Stimulated activated memory B cell treated with anti-CD40 and anti-IgM and Interleukin-4, amounts not matched to agents 10 μg/mL and 1 μg/mL and 100 μg/mL, for 72 hours (primary cell): ENCODE measurements at regions not wholly inside any gene's neighbourhood (a gene's known extent, or its start where the extent isn't known, plus 50 kb on each side); places are given as distances from the start of the nearest gene placed in this dataset.

Source experiments
- ATAC-seq: fragments of 150-1000 bp; cut with Tn5 transposase; 2 replicates; pipeline ENCODE4 v1.10.0; 2021
- H3K27ac Mint-ChIP-seq: one replicate; pipeline ENCODE4 v1.8.0; 2022; ENCODE audit warnings: mild to moderate bottlenecking, mixed read lengths
- H3K27me3 Mint-ChIP-seq: one replicate; pipeline ENCODE4 v1.8.0; 2022; ENCODE audit warnings: mixed read lengths
- H3K36me3 Mint-ChIP-seq: one replicate; pipeline ENCODE4 v1.8.0; 2022; ENCODE audit warnings: mixed read lengths
- H3K4me1 Mint-ChIP-seq: one replicate; pipeline ENCODE4 v1.8.0; 2022; ENCODE audit warnings: mixed read lengths
- H3K4me3 Mint-ChIP-seq: one replicate; pipeline ENCODE4 v1.8.0; 2022; ENCODE audit warnings: mild to moderate bottlenecking, moderate library complexity, mixed read lengths
- H3K9me3 Mint-ChIP-seq: one replicate; pipeline ENCODE4 v1.8.0; 2022; ENCODE audit warnings: mixed read lengths

DNA sequence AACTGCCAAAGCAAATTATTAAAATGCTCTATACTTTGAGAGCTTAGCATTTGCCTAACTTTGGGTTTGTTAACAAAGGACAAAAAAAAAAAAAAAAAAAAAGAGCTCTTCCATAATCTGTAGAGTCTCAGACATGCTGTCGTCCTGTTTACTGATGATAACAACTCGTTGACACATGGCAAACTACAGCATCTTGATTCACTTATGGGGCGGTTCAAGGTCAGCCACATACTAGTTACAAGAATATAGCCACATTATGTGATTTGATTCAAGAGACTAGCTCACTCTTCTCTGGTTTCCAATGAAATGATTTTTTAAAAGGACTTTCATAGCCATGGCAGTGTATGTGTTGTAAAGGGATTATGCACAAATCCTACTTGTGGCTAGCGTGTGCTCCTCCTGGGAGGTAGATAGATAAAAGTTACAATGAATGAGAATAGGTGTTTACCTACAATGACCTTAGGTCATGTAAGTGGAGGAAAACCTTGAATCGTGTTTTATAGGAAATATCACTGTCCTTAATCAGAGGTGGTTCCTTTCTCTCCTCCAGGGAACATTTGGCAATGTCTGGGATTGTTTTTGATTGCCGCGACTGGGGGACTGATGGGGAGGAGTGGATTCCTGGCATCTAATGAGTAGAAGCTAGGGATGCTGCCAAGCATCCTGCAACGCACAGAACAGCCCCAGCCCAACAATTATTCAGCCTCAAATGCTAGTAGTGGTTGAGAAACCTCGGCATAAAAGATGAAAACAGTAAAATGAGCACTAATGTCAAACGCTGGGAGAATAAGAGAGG lies 969.2 kb upstream of the SLC35B3 start:
- no peak overlapping the region for H3K4me3 Mint-ChIP-seq
- no peaks in the 10 kb centered on the region for H3K36me3 Mint-ChIP-seq
- peaks cover 6% of the 10 kb centered on the region for H3K9me3 Mint-ChIP-seq
- H3K4me1 Mint-ChIP-seq = no peaks in the 10 kb centered on the region
- no peaks in the 10 kb centered on the region for H3K27me3 Mint-ChIP-seq
- ATAC-seq = no peak
- no peak overlapping the region for H3K27ac Mint-ChIP-seq

DNA sequence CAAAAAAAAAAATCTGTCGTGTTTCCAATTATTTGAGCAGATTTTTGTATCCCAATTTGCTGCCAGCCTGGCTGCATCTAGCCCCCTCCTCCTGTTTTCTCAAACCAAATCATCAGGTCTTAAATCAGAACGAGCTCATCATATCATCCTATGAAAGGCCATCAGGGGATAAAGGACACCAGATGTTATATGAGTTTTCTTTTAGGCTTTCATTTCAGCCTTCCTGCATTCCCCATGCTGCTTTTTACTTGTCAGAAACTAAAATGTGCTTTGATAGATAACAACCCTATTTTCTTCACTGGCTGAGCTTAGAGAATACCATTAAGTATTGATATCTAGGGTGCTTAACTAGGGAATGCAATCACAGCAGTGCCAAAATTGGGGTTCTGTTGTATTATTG lies 968.4 kb upstream of the SLC35B3 start:
- no peak overlapping the region for H3K4me3 Mint-ChIP-seq
- no peaks in the 10 kb centered on the region for H3K4me1 Mint-ChIP-seq
- H3K9me3 Mint-ChIP-seq = peaks cover 6% of the 10 kb centered on the region
- H3K27me3 Mint-ChIP-seq = no peaks in the 10 kb centered on the region
- ATAC-seq = no peak
- no peaks in the 10 kb centered on the region for H3K36me3 Mint-ChIP-seq
- H3K27ac Mint-ChIP-seq = no peak overlapping the region

DNA sequence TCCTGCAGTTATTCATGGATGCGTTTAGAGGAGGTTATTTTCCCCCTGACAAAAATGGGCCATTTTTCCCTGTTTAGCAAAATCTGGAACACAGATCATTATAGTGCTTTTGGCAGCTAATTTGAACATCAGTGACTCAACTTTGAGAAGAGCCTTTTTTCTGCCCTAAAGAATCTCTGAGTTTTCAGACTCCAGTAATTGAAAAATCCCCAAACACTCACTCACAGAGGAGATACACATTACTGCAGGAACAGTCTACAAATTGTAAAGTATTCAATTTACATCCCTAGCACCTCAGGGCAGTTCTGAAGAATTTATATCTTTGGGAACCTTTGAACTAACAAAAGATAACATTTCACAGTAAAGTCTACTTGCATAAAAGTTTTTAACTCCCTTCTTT lies 966.6 kb upstream of the SLC35B3 start:
- no peak overlapping the region for H3K27ac Mint-ChIP-seq
- no peaks in the 10 kb centered on the region for H3K27me3 Mint-ChIP-seq
- peaks cover 4% of the 10 kb centered on the region for H3K9me3 Mint-ChIP-seq
- H3K4me3 Mint-ChIP-seq = no peak overlapping the region
- no peaks in the 10 kb centered on the region for H3K4me1 Mint-ChIP-seq
- no peak for ATAC-seq
- H3K36me3 Mint-ChIP-seq = no peaks in the 10 kb centered on the region

DNA sequence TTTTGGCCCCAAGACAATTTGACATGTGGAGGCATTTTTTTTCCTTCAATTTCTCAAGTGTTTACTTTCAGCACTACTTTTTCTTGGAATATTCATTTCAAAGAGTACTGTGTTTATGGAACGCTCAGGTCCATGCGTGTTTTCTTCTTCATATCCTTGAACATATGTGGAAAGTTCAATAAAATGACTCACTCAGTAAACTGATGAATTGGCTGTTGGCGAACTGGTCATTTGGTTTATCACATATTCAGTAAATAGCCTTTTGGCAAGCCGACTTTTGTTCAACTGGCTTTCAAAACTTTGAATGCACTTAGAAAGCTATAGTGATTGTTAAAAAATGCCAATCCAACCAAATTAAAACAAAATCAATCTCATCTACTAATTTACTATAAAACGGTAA lies 964.6 kb upstream of the SLC35B3 start:
- Mint-ChIP-seq H3K36me3 (no peaks in the 10 kb centered on the region), H3K27me3 (no peaks in the 10 kb centered on the region), H3K27ac (no peak overlapping the region), H3K4me1 (no peaks in the 10 kb centered on the region), H3K4me3 (no peak overlapping the region), H3K9me3 (no peaks in the 10 kb centered on the region)
- ATAC-seq = no peak

DNA sequence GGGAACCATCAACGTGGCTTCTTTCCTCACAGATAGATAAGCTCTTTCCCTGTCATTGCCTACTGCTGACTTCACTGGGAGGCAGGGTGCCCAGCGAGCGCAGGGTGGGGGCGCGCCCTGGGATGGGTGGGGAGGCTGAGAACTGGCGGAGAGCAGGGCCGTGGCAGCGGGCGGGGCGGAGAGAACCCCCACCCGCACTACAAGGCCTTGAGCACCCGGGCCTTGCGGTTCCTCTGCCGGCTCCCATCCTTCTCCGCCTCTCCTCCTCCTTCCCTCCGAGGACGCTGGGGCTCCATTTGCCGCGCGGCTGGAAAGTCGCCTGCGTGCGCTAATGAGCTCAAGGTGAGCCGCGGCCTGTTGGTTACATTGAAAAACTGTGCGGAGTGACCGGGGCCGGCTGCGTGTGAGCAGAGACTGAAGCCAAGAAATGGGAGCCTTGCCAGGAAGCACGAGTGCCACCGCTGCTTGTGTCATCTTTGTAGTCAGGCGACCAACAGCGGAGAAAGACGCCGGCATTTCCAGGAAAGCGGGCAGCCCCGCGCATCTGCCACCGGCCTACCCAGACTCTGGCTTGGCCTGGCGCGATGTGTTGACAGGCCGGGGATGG lies 963.5 kb upstream of the SLC35B3 start:
- no peak overlapping the region for H3K4me3 Mint-ChIP-seq
- no peak overlapping the region for H3K27ac Mint-ChIP-seq
- no peaks in the 10 kb centered on the region for H3K36me3 Mint-ChIP-seq
- H3K9me3 Mint-ChIP-seq = peaks cover 5% of the 10 kb centered on the region
- ATAC-seq = no peak
- H3K27me3 Mint-ChIP-seq = no peaks in the 10 kb centered on the region
- no peaks in the 10 kb centered on the region for H3K4me1 Mint-ChIP-seq

DNA sequence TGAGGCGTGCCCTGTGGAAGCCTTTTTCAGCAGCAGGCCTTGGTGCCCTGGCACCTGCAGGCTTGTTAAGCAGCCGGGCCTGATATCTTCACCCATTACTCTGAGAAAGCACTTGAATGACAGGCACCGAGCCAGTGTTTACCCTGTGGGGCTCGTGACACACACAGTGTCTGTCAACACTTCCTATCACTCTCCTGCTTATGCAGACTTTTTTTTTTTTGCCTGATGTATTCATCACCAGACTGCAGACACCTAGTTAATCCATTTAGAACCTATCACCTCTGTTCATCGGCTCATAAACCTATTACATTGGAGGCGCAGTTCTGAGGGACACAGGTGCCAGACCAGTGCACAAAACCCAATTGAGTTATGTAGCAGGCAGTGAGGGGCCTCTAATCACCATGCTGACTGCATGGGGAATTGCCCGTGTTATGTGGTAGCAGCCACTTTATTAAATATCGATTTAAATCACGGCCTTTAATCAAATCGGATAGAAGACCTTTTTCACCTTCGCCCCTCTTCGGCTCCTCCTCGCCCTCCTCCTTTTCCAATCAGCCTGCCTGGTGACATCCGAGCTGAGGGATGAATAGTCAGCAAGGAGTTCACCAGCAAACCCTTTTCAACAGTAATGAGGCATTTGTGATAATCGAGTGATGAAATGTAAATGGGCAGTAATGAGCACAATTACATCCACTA lies 962.9 kb upstream of the SLC35B3 start:
- Mint-ChIP-seq H3K36me3 (no peaks in the 10 kb centered on the region), H3K27ac (no peak overlapping the region), H3K9me3 (peaks cover 5% of the 10 kb centered on the region), H3K4me1 (no peaks in the 10 kb centered on the region), H3K27me3 (no peaks in the 10 kb centered on the region), H3K4me3 (no peak overlapping the region)
- no peak for ATAC-seq

DNA sequence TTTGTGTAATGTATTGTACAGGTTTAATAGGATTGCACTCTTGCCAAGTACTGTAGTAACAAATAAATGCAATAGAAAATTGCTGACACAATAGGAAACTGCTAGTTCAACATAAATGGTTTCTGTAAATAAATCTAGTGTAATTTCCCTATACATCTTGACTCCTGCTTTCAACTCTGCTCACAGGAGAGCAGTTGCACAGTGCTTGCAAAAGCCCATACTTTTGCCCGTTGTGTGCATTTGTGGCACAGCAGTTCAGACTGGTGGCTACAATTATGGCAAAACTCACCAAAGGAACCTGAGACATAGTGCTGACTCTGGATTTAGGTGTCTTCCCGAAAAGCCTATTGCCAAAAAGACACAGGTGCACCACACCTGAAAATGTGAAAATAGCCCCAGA lies 953.3 kb upstream of the SLC35B3 start:
- Mint-ChIP-seq H3K27ac (no peak overlapping the region), H3K4me1 (no peaks in the 10 kb centered on the region), H3K27me3 (no peaks in the 10 kb centered on the region), H3K4me3 (no peak overlapping the region), H3K36me3 (no peaks in the 10 kb centered on the region), H3K9me3 (peaks cover 7% of the 10 kb centered on the region)
- no peak for ATAC-seq

DNA sequence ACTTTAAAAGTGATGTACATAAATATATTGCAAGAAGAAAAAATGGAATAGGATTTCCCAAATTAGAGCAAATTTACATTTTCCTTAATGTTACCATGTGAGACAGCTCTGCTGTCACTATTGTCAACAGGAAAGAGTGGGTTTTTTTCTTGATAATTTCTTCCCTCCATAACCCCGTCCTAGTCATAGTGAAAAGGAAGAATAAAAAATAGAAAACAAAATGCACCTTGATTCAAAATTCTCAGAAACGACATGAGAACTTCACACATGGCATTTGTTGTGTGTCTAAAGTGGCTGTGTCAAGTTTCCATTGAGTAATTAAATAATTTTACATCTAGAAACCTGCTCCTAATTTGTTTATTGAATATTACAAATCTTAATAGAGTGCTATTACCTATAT lies 945.2 kb upstream of the SLC35B3 start:
- Mint-ChIP-seq H3K9me3 (peaks cover 7% of the 10 kb centered on the region), H3K27ac (no peak overlapping the region), H3K4me3 (no peak overlapping the region), H3K27me3 (no peaks in the 10 kb centered on the region), H3K4me1 (no peaks in the 10 kb centered on the region), H3K36me3 (no peaks in the 10 kb centered on the region)
- no peak for ATAC-seq

DNA sequence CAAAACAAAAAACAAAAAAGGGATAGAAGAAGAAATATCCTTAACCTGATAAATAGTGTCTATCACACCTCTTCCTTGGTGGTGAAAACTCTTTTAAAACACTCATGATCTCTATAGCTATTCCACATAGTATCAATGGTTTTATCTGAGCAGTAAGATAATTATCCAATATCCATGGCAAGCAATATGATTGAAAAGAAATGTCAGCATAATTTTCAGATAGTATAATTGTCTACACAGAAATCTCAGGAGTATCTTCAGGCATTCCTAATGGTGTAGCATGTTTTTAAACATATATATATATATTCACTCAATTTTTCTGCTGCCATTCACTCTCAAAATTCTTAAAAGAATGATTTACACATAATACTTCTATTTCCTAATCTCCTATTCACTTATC lies 938.0 kb upstream of the SLC35B3 start:
- peaks cover 3% of the 10 kb centered on the region for H3K9me3 Mint-ChIP-seq
- H3K27ac Mint-ChIP-seq = no peak overlapping the region
- H3K27me3 Mint-ChIP-seq = no peaks in the 10 kb centered on the region
- no peaks in the 10 kb centered on the region for H3K4me1 Mint-ChIP-seq
- no peak overlapping the region for H3K4me3 Mint-ChIP-seq
- no peak for ATAC-seq
- H3K36me3 Mint-ChIP-seq = no peaks in the 10 kb centered on the region

DNA sequence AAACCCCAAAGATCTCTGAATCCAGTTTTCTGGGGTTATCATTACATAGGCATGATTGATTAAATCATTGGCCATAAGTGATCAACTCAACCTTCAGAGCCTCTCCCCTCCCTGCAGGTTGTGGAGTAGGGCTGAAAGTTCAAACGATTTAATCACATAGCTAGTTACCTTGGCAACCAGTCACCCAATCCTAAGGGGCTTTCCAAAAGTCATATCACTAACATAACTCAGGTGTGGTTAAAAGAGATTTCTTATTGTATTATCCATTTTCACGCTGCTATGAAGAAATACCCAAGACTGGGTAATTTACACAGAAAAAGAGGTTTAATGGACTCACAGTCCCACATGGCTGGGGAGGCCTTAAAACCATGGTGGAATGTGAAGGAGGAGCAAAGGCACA lies 935.1 kb upstream of the SLC35B3 start:
- no peak overlapping the region for H3K27ac Mint-ChIP-seq
- no peaks in the 10 kb centered on the region for H3K27me3 Mint-ChIP-seq
- H3K9me3 Mint-ChIP-seq = peaks cover 3% of the 10 kb centered on the region
- H3K4me3 Mint-ChIP-seq = no peak overlapping the region
- ATAC-seq = no peak
- no peaks in the 10 kb centered on the region for H3K36me3 Mint-ChIP-seq
- no peaks in the 10 kb centered on the region for H3K4me1 Mint-ChIP-seq

DNA sequence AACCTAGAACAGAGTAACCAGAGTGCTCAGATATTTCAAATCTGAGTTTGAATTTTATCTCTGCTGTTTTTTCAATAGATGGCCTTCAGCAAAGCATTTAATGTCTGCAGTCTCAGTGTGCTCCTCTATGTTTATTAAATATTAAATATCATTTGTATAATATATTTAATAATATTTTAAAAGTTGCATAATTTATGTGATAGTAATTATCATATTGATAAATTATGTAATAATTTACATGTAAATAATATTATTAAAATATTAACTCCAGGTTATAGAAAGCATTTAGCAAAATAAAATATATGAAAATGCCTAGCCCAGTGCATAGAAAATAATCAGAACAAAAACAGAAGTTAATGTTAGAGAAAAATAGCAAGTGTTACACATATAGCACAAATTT lies 930.0 kb upstream of the SLC35B3 start:
- no peak overlapping the region for H3K27ac Mint-ChIP-seq
- no peak for ATAC-seq
- no peaks in the 10 kb centered on the region for H3K27me3 Mint-ChIP-seq
- H3K36me3 Mint-ChIP-seq = no peaks in the 10 kb centered on the region
- no peaks in the 10 kb centered on the region for H3K4me1 Mint-ChIP-seq
- H3K9me3 Mint-ChIP-seq = peaks cover 3% of the 10 kb centered on the region
- no peak overlapping the region for H3K4me3 Mint-ChIP-seq

DNA sequence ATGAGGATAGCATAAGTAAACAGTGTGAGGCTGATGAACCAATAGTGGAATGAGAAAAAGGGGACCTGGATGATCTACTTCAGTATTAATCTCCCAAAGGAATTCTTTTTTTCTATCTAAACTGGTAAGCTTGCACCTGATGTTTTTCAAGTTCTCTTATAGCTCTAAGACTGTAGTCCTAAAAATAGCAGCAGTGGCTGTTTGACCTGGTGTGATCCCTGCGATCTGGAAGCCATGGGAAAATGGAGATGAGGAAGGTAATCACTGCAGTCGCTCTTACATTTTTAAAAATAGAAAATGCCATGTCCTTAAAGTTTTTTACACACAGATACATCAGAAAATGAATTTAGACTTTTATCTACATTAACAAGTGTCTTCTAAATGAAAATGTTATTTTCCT lies 926.4 kb upstream of the SLC35B3 start:
- Mint-ChIP-seq H3K27ac (no peak overlapping the region), H3K36me3 (no peaks in the 10 kb centered on the region), H3K9me3 (peaks cover 11% of the 10 kb centered on the region), H3K27me3 (no peaks in the 10 kb centered on the region), H3K4me3 (no peak overlapping the region), H3K4me1 (no peaks in the 10 kb centered on the region)
- ATAC-seq = no peak

DNA sequence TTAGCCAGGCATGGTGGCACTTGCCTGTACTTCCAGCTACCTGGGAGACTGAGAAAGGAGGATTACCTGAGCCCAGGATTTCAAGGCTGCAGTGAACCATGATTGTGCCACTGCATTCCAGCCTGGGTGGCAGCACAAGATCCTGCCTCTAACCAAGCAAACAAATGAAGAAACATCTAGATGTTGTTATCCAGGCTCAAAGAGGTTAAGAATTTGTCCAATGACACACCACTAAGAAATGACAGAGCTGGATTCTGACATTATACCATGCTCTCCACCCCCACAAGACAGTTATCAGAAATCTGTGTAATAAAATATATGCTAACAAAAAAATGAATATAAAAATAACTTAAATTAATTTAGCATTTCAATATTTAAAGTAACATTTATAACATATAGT lies 925.5 kb upstream of the SLC35B3 start:
- Mint-ChIP-seq H3K9me3 (peaks cover 11% of the 10 kb centered on the region), H3K4me3 (no peak overlapping the region), H3K27me3 (no peaks in the 10 kb centered on the region), H3K27ac (no peak overlapping the region), H3K4me1 (no peaks in the 10 kb centered on the region), H3K36me3 (no peaks in the 10 kb centered on the region)
- no peak for ATAC-seq

DNA sequence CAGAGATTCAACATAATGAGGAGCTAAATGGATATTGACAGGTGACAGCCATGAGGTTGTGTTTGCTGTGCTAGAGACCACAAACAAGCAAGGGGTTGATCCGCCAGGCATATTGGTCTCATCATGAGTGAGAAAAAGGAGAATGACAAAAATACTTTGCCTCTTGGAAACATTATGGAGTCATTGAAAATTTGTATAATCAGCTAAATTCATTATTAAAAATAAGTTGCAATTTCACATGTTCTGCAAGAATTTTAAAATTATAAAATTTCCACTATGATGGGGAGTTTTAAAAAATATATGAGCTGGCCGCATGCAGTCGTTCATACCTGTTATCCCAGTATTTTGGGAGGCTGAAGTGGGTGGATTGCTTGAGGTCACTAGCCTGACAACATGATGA lies 912.3 kb upstream of the SLC35B3 start:
- Mint-ChIP-seq H3K27ac (no peak overlapping the region), H3K4me1 (no peaks in the 10 kb centered on the region), H3K36me3 (no peaks in the 10 kb centered on the region), H3K4me3 (no peak overlapping the region), H3K9me3 (peaks cover 5% of the 10 kb centered on the region), H3K27me3 (no peaks in the 10 kb centered on the region)
- no peak for ATAC-seq

DNA sequence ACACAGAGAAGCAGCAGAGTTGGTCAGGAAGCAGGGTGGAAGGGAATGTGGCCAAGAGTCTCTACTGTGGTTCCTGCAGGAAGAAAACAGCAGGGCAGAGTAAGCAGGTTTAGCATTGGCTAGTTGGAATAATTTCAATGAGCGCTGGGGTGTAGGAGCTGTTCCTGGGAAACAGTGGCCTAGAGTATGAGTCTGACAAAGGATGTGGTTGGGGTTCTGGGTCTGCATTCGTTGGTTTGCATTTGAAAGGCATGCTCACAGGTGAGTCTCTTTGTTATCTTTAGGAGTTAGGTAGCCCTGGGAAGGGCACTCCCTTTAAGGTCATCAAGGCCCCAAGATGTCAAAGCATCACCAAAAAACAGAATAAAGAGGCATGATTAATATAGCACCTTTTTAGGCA lies 911.6 kb upstream of the SLC35B3 start:
- Mint-ChIP-seq H3K36me3 (no peaks in the 10 kb centered on the region), H3K4me3 (no peak overlapping the region), H3K9me3 (peaks cover 5% of the 10 kb centered on the region), H3K27me3 (no peaks in the 10 kb centered on the region), H3K27ac (no peak overlapping the region), H3K4me1 (no peaks in the 10 kb centered on the region)
- ATAC-seq = no peak

DNA sequence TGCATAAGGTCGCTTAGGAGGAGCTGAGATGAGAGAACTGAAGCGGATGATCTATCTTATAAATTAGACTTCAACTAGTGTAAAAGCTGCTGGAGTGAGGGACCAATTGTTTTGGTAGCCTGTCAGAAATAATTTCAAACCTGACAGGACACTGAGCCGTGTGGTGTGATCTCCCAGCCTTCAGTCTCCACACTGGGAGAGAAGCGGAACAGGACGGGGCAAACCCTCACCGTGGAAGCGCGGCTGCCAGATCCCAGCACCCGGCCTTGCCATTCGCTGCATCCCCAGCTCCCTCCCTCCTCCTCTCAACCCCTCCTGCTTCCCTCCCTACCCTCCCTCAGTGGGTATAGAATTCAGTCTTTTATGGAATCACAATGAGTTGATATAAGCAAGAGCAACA lies 900.1 kb upstream of the SLC35B3 start:
- Mint-ChIP-seq H3K27me3 (no peaks in the 10 kb centered on the region), H3K4me1 (no peaks in the 10 kb centered on the region), H3K36me3 (no peaks in the 10 kb centered on the region), H3K9me3 (no peaks in the 10 kb centered on the region), H3K4me3 (no peak overlapping the region), H3K27ac (no peak overlapping the region)
- no peak for ATAC-seq
